Activated naive CD4-positive, alpha-beta T cell treated with anti-CD3 and anti-CD28 coated beads, Interleukin-2, amount 50 U/mL, for 16 hours (primary cell): ENCODE measurements at regions not wholly inside any gene's neighbourhood (a gene's known extent, or its start where the extent isn't known, plus 50 kb on each side); places are given as distances from the start of the nearest gene placed in this dataset.

Experiments
- DNase-seq: peaks from one replicate; pipeline ENCODE4 v3.0.0-alpha.2; 2020

GRCh38 chr12:111102102-111102739 lies 181.8 kb upstream of the MYL2 start:
- no peak for DNase-seq

DNA sequence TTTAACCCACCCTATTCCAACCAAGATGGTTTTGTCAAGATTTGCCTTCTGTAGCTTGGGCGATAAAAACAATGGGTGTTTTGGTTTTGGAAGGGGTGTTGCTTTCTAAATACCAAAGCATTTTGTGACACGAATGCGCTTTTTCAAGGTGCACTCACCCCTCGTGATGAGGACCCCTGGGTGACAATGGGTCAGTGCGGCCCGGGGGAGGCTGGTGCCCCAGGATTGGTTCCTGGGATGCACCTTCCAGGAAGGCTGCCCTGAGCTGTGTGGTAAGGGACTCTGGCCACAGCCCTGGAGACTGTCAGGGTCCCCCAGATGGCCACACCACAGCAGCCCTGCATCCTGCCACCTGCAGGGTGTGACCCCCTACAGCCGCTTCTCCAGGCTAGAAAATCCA lies 180.6 kb upstream of the MYL2 start:
- no peak for DNase-seq

DNA sequence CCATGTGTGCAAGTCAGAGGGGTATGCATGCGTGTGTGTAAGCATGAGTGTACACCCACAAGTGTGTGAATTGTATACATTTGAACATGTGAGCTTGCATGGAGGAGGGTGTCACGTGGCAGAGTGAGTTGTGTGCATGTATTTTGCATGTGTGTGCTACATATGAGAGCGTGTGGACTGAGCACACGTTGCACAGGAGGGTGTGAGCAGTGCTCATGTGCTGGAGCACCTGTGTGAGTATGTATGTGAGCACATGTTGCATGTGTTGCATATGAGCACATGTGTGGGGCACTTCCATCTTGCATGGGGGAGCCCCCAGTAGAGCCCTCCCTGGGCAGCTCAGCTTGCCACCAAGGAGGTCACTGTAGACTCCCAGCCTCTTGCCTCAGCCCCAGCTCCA lies 180.2 kb upstream of the MYL2 start:
- no peak for DNase-seq

DNA sequence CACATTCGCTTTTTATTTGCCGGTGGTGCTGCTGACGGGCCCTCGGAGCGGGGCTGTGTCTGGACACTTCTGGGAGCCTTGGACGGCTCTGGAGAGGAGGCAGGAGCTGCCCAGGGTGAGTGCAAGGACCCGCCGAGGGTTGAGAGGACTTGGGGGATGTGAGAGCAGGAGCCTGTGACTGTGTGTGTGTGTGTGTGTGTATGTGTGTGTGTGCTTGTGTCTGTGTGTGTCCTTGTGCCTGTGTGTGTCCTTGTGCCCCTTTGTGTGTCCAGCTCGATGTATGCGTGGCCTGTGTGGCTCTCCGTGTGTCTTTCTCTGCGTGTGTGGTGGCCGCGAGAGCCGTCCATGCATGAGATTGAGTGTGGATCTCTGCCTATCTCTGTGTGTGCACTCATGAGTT lies 179.6 kb upstream of the MYL2 start:
- no peak for DNase-seq

DNA sequence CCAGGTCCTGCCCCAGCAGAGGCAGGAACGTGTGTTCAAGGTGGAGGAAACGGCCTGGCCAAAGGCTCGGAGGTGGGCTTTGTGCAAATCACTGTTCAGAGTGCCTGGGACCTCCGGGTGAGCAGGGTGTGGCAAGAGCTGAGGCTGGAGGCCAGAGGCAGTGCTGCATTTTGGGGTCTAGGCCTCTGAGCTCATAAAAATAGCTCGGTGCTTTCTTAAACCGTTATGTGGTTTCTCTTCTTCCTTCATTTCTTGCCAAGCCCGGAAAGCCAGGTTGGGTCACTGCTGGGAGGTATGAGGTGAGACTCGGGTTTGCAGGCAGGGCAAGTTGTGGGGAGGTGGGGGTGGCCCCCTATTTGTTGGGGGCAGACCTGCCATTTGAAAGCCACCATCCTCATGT lies 178.8 kb upstream of the MYL2 start:
- no peak for DNase-seq

GRCh38 chr12:111094157-111095010 lies 174.0 kb upstream of the MYL2 start:
- no peak for DNase-seq

DNA sequence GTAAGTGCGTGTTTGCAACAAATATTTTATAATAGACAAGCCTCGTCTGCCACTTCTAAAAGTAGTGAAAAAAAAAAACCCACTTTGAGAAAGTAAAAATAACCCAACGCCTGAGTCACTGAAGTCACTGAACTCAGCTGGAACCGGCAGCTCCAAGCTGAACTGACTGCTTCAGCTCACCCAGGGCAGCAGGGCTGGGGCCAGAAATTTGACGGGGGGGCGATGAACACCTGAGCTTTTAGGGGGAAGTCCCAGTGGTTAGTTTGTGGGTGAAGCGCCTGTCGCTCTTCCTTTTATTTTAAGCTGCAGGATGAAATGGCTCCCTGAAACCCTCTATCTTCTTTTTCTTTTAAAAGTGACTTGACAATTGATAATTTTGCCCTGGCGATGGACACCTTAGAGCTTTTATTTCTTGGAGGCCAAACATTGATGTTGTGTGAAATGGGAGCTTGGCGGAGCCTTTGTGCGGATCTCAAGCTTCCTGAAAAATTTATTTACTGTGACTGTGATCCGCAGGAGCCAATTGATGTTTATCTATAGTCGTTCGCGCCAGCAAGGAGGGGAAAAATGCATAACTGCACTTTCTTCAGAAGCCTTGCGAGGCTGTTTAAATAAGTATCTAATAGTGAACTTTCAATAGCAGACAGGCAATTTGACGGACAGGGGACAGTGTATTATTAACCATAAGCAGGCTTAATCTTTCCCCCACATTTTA lies 173.2 kb upstream of the MYL2 start:
- DNase-seq = peak; percentile 43

- no peak for DNase-seq
Observed at GRCh38 chr12:111091051-111091450, 170.7 kb upstream of the MYL2 start.

DNA sequence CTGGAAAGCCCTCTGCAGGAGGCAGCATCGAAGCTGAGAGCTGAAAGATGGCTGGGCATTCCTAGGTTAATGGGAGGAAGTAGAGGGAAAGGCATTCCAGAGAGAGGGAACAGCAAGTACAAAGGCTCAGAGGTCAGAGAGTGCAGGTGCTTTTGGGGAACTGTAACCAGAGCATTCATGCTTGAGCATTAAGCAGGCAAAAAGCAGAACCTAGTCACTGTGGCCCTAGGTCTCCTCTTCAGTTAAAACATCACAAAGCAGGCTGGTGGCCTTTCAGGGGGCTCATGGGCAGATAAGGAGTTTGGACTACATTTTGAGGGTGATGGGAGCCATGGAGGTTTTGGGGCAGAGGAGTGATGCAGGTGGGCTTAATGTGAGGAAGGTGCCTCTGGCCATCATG lies 169.2 kb upstream of the MYL2 start:
- DNase-seq = no peak

DNA sequence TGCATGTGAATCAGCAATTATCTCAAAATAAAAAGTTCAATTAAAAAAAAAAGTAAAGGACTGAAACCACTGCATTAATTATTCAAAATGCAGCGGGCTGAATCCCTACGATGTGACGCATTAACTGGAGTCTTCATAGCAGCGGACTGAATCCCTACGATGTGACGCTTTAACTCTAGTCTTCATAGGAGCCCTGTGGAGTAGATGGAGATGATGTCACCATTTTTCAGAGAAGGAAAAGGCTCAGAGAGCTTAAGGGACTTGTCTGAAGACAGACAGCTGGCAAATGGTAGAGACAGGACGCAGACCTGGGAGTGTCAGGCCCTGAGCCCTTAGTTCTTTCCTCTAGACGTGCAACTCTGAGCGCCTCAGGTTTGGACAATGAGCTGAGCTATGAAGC lies 168.0 kb upstream of the MYL2 start:
- DNase-seq = no peak

DNA sequence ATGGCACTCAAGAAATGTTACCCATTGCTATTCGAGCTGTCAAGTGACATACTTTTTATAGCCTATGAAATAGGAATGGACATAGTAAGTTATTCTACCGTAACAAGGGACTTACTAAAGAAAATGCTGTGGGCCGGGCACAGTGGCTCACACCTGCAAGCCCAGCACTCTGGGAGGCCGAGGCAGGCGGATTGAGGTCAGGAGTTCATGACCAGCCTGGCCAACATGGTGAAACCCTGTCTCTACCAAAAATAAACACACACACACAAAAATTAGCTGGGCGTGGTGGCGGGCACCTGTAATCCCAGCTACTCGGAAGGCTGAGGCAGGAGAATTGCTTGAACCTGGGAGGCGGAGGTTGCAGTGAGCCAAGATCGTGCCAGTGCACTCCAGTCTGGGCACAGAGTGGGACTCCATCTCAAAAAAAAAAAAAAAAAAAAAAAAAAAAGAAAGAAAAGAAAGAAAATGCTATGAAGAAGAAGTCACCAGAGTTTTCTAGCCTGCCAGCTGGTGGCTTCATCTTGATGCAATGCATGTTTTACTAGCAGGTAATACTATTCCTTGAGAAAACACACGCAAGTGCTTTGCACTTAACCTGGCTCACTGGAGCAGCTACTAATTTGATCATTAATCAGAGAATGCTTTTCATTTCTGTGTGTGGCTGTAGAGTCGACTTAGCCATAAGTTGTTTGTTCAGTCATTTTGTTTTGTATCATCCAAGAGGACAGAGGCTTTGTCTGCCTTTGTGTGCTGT lies 166.7 kb upstream of the MYL2 start:
- DNase-seq = no peak

- no peak for DNase-seq
Observed at GRCh38 chr12:111085096-111085495, 164.7 kb upstream of the MYL2 start.

DNA sequence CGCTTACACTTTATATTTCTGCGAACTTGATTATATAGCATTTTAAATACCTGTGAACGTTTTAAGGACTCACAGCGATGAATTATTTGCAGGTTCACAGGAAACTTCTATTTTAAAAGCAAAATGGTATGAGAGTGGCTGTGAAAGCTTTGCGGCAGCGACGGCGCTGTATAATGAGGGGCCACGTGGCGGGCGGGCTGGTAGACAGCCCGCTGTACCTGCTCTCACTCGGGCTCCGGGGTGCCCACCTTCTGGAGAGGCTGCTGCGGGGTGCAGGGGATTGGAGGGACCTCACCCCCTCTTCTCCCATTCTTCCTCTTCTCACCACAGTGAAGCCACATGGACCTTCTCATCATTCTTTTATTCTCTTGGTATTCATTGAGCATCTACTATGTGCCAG lies 164.2 kb upstream of the MYL2 start:
- DNase-seq = no peak

- no peak for DNase-seq
Observed at GRCh38 chr12:111084158-111084557, 163.8 kb upstream of the MYL2 start.

GRCh38 chr12:111081600-111081999 lies 161.2 kb upstream of the MYL2 start:
- DNase-seq = no peak

DNA sequence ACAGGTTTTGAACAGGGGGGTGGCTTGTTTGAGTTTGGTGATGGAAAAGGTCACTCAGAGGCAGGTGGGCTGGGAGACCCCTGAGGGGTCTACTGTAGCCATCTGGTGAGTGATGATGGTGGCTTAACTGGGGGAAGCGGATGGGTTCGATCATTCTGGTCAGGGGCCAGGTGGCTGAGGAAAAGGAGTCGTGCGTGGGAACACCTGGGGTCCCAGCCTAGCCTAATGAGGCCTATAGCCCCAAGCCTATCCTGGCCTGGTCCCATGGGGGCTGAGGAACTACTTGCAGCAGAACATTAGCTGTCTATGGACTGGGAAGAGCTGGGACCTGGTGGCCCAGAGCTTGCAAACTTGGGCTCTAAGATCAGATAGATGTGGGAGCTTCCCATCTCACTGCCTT lies 158.4 kb upstream of the MYL2 start:
- DNase-seq = no peak

DNA sequence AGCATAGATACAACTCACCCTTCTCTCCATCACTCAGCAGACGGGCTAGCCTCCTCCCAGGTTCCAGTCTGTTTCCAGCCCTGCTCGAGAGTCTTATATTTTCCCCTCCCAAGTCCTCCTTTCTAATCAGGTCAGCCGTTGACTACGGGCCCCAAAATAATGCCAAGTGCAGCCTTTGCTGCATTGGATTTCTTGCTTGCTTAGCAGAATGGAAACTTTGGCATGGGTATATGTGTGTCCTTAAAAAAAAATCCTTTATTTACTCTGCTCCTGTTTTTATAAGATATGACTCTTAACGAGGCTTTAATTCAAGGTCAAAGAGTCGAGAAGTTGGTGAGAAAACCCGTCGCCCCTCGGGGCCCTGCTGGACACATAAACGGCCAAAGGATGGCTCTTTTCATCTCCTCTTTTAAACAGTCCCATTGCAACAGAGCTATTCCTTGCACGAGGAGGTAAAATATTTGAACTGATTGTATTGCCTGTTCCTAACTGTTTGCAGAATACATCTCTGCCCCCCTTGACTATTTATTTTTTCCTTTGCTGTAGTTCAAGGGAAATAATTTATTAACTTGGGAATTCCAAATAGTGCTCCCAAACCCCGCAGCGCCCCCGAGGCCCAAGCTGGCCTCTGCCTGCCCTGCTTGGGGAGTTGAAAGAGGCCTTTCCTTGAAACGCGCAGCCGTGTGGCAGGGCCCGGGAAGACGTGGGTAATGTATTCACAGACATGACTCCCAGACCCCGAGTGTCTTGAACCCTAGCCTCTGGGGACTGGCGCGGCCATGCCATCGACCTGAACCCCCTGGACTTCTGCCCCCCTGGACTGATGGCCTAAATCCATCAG lies 156.5 kb upstream of the MYL2 start:
- no peak for DNase-seq

DNA sequence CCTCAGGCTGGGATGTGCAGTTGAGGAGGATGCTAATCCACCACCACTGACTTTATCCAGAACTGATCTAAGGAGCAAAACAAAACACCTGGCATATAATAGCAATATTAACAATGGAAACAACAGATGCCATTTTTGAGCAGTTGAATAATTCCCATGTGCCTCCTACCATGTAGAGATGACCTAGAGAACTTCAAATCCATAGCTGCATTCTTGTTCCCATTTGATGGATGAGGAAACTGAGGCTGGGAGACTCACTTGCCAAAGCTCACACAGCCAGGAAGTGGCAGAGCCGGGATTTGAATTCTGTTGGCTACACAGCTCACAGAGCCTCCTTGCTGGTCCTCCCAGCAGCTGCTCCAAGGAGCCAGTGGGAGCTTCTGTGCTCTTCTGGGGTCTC lies 155.8 kb upstream of the MYL2 start:
- DNase-seq = no peak

- DNase-seq = no peak
Observed at GRCh38 chr12:111074965-111075364, 154.6 kb upstream of the MYL2 start.

DNA sequence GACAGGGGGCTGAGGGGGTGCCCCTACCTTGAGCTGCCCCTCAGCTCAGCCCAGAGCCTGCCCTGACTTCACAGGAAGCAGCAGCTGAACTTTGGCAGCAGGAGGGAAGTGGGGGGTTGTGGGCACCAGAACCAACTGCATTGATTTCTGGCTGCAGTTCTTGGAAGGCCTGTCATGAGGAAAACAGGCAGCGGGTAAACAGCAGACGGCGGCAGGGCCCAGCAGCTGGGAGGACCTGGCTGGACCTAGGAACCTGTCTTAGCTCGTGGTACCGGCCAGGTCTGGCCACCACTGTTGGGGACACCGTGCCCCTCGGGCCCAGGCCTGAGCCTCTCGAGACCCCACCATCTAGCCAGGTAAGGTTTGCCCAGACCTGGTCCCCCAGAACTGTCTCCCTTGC lies 154.2 kb upstream of the MYL2 start:
- DNase-seq = no peak

- DNase-seq = no peak
Observed at GRCh38 chr12:111073370-111073769, 153.0 kb upstream of the MYL2 start.

DNA sequence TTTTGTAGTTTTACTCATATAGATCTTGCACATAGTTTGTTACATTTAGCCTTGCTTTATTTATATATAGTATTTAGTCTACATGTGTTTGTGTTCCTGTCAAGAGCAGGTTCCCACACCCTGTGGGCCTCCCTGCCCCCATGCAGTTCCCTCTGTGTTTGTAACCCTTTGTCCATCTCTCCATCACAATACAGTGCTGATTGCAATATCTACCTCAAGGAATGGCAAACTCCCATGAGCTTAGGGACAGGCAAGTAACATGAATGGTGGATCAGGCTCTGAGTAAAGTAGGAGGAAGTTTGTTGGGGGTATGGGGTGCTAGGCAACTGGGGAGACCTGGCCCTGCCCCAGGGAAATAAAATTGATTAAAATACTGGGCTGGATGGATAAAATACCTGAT lies 151.9 kb upstream of the MYL2 start:
- DNase-seq = no peak
